Right renal pelvis (tissue), 4 donors: ENCODE measurements at regions not wholly inside any gene's neighbourhood (a gene's known extent, or its start where the extent isn't known, plus 50 kb on each side); places are given as distances from the start of the nearest gene placed in this dataset.
A peak's percentile ranks its signal among the peaks of the same experiment; 100 is the strongest.
"Not testable (repeated sequence)": the region's sequence is repeated elsewhere in the genome, so short reads cannot be mapped to it uniquely, and the experiment has no call there.

ENCODE experiments used
- DNase-seq, 4 donors: peaks; one replicate each; pipeline ENCODE4 v3.0.0-alpha.2; 2013; ENCODE audit warnings: low read depth in 4 of 4, low spot score in 3 of 4, missing footprints in 1 of 4

- no peak for DNase-seq
Measured at GRCh38 chr11:96760306-96760705, 370.5 kb downstream of the JRKL start.

DNA sequence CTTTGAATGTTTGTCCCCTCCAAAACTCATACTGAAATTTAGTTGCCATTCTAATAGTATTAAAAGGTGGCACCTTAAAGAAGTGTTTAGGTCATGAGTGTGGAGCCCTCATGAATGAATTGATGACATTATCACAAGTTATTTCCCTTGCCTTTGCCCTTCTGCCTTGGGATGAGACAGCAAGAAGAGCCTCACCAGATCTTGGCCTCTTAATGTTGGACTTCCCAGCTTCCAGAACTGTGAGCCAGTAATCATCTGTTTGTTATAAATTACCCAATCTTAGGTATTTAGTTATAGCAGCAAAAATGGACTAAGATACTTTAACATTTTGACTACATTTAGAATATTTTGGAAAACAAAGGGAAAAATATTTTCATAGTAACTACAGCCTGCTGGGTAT lies 371.0 kb downstream of the JRKL start:
- no peak for DNase-seq

- no peak for DNase-seq
Measured at GRCh38 chr11:96761451-96761850, 371.6 kb downstream of the JRKL start.

DNA sequence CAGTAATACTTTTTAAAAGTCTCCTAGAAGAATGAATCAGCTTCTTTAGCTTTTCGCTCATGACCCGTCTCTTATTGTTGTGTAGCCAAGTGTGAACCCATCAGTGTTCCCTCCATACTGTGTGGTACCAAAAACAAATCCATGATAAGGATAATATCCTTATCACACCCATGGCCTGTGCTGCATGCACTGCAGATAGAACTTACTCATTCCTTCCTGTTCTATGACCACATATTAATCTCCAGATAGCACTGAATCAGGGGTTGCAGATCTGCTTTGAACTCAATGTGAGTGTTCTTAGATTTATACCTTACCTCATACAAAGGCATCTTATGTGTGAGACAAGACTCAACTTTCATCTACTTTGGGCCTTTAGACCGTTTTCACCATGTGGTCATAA lies 373.4 kb downstream of the JRKL start:
- DNase-seq, result no peak

DNA sequence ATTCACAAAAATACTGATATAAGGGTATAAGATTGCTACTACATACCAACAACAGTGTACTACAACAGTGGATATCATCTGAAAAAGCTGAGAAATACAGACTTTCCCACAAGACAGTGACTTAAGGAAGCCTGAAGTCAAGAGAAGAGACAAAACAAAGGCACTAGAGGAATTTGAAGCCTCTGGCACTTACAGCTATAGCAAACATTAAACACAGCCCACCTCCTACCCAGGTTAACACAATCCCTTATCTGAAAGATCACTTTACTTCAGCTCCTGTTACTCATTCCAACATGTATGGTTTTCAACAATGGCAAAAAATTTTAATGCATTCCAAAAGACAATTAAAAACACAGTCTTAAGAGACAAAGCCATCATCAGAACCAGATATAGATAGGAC lies 388.5 kb downstream of the JRKL start:
- no peak for DNase-seq

DNA sequence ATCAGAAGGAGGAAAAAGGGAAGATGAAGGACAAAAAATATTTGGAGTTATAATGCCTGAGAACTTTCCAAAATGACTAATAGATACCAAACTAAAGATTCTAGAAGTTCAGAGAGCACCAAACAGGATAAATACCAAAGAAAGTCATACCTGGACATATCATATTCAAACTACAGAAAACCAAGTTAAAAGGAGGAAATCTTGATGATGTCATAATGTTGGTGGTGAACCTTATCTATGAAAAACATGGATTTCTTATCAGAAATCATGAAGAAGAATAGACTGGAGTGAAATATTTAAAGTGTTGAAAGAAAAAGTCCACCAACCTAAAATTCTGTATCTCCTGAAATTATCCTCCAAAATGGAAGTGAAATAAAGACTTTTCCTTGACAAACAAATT lies 389.2 kb downstream of the JRKL start:
- DNase-seq, result no peak

DNA sequence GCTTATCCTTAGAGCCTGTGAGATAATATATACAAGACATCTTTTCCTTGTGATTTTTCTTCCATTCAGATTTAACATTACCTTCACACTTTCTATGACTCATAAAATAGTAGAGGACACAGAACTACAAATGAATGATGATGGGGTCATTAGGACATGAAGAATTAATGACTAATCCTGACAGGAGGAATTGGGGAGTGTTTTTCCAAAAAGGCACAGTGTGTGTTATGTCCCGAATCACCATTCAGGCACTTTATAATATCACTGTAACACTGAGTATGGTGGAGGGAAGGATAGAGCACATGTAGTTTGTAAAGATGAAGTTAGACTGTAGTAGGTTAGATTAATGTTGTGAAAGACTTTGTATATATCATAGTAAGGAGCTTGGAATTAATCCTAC lies 391.3 kb downstream of the JRKL start:
- DNase-seq, result no peak

GRCh38 chr11:96782632-96783031 lies 392.8 kb downstream of the JRKL start:
- no peak for DNase-seq

DNA sequence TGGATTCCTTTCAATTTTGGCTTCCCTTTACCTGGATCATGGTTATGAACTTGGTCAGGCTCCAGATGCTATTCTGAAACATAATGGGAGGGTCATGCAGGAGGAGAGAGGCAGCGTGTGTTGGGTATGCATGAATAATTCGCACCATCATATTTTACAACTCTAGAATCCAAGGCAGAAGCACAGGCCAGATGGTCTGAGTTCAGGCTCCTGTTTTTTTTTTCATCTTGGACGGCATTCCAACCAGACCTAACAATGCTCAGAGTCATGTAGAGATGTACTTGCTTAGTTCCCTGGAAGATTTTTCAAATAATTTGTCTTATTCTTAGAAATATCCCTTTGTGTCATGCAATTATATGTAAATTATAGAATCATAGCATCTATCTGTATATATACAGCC lies 393.5 kb downstream of the JRKL start:
- DNase-seq, result no peak

DNA sequence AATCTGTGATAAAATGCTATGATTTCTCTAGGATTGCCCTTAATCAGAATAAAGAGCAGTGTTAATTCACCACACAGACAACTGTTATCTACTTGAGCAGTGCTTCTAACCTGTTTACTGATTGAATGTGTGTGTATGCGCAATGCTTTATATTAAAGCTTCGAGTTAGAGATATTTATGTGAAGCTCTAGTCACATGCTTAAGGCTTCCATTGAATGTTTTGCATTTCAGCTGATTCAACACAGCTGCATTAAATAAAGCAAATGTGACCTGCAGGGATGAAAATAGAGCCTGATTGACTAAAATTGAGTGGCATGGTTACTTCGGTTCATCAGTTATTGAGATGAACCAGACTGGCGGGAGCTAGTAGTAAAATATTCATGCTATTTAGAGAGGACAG lies 395.3 kb downstream of the JRKL start:
- no peak for DNase-seq

DNA sequence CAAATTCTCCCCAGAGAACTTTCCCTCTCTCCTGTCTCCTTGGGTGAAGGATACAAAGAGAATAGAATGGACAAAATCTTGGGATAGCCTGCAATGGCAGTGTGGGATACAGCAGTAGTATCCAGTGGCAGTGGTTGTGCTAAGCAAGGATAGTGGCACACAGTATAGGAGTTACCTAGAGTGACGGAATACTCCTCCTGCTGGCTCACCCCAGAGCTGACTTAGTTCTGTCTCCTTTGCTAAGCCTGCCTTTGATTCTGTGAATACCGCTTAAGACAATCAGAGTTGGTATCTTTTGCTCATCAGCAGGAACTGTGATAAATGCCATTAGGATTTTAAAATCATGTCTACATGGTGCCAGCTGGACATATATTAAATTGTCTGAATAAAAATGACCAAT lies 404.3 kb downstream of the JRKL start:
- DNase-seq, result no peak

DNA sequence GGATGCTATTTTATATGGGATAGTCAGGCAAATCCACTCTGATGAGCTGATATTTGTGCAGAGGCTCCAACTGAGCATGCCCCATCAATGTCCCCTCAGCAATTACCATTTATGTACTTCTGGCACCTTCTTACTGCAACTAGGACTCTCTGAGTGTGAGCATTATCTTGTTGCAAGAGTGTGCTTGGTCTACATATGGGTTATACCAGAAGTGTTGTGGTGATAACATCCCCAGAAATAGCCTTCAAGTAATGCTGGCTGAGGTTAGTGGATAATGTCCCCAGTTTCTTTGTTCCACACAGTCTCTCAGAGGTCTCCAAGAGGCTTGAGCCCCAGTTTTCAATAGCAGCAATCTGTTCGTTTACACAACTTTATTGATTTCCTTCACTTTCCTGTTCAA lies 408.6 kb downstream of the JRKL start:
- DNase-seq, result no peak

DNA sequence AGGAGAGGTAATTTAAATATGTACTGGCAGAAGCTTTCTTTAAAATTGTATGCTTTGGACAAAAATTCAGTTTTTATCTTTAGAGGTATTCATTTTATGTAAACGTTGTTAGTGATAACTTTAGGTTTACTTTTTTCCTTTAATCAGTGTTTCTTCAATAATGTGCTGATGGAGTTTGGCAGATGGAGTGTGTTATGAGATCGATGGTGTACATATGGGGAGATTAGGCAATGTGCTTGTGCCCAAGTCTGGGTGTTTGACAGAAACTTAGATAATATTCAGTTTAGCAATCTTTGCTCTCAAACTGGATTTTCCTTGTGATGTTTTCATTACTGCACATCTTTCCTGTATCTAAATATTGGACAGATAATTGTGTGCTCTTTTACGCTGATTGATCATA lies 425.4 kb downstream of the JRKL start:
- DNase-seq, result no peak

DNA sequence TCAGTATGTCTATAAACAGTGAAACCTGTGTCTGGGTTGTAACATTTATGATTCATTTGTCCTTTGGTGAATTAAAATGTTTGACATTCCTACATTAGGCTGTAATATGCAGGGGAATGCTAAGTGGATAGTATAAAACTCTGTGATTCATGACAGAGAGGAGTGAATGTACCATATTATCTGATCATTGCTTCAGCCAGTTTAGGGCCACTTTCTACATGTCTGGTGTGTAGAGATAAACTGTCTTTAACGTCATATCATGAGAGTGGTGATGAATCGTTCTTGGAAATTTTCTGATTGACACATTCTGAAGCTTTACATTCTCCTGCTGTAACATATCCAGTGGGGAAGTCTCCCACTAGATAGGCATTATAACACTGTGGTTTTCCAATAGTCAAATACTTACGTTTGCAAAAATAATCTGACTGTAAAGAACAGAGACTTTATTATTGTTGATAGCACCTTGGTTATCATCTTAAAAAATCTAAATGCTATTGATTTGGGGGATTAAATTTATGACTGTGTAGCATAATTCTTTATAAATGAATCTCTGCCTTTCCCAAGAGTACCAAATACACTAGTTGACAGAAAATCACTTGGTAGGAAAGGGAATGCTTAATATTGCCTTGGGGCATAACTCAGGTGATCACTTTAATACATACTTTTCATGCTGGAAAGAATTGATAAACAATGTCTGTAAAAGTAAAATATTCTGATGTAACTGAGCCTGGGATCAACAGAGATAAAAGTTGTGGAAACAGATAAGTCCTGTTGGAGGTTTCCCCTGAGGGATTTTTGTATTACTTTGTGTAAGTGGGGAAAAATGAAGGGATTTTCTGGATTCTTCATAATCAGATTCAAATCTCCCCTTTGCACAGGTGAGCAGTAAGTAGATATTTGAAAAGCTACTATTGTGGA lies 427.9 kb downstream of the JRKL start:
- DNase-seq, result no peak

GRCh38 chr11:96827164-96827563 lies 437.4 kb downstream of the JRKL start:
- peak; percentile 2 to 13 (median 10) for DNase-seq

DNA sequence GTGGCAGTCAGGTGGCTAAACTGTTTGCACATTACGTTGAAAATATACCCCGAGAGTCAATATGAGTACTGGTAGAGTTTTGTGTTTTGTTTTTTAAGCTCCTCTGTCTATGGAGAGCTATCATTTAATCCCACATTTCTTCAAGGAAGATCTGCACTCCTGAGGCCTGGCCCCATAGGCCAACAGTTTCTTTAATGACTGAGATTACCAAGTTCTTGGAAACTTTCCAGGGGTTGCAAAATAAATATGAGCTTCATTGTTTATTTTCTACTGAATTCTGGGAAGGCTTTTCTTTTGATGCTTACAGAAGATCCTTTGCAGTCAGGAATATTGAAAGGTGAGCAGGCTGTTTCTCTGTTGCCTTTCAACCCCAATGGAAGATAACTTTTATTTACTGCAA lies 452.0 kb downstream of the JRKL start:
- no peak for DNase-seq

DNA sequence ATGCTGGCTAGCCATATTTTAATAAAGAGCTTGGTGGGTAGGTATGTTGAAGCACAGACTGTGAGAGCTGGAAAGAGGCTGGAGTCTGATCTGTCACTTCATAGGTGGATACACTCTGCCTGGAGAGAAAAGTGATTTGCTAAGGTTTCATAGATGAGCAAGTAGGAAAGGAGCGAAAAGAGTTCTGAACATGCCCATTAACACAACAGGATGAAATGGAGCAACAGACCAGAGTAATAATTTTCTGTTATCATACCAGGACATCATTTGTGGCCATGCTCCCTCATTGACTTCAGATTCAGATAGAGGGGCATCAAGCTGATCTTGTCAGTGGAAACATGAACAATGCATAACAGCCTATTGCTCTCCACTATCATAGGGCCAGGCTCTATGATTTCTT lies 452.9 kb downstream of the JRKL start:
- DNase-seq, result no peak

DNA sequence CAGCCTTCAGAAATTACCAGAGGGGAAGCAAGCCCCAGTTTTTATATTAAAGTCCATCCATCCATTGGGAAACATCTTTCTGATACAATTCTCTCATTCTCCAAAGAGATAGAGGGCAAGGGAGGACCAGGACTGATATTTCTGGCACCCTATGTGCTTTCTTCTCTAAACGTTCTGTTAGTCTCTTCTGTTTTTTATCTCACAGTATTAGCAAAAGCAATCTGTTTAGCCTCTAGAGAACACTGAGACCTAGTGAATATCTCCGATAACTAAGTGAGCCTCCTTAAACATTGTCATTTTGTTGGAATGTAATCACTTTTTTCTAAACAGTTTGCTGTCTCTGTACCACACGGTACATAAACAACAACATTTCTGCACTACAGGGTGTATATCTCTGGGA lies 464.6 kb downstream of the JRKL start:
- DNase-seq, result no peak

DNA sequence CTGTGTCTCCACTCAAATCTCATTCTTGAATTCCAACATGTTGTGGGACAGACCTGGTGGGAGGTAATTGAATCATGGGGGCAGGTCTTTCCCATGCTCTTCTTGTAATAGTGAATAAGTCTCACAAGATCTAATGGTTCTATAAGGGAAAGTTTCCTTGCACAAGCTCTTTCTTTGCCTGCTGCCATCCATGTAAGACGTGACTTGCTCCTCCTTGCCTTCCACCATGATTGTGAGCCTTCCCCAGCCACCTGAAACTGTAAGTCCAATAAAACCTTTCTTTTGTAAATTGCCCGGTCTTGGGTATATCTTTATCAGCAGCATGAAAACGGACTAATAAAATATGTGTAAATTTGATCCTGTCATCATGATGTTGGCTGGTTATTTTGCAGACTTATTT lies 471.9 kb downstream of the JRKL start:
- DNase-seq, result not testable (repeated sequence)

- DNase-seq, result no peak
Measured at GRCh38 chr11:96863520-96863919, 473.7 kb downstream of the JRKL start.

DNA sequence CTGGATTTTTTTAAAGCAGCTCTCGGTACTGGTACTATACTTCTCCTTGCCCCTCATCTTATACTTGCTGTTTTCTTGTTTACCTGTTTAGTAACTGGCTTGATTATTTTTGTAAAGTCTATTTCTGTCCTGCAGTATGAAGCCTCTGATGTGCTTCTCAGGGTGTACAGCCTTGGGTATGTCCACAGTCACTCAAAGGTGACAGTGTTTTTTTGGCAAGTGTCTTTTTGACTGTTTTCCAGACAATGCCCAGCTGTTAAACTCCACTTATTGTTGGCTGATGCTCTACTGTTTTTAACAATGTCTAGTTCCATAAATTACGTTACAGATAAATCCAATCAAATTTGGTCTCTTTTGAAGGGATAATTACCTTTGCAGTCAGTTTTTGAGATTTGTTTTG lies 475.2 kb downstream of the JRKL start:
- DNase-seq, result no peak

GRCh38 chr11:96869207-96869606 lies 479.4 kb downstream of the JRKL start:
- DNase-seq, result no peak

DNA sequence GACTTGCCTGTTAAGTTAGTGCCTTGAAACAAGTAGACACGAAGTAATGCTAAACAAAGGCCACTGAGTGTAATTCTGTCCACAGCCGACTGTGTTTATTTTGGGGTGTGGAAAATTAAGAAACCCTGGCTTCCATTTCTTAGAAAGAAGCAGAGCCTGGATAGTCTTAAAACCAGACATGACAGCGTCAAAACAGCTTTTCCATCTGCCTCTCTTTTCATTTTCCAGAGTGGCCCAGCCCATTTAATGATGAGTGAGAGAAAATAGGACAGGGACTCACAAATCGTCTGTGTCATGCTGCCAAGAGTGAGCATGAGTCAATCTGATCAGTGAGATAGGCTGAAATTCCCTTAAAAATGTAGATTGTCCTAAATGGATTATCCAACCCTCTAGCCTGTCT lies 485.9 kb downstream of the JRKL start:
- no peak for DNase-seq
